Hepatocyte (in vitro differentiated cells): ENCODE measurements at regions not wholly inside any gene's neighbourhood (a gene's known extent, or its start where the extent isn't known, plus 50 kb on each side); places are given as distances from the start of the nearest gene placed in this dataset.
"Not testable (repeated sequence)": the region's sequence is repeated elsewhere in the genome, so short reads cannot be mapped to it uniquely, and the experiment has no call there.

Experiments
- DNase-seq: peaks from one replicate; pipeline ENCODE4 v3.0.0-alpha.2; 2016; ENCODE audit warnings: low spot score
- H2AFZ ChIP-seq: fragments of 200-600 bp; sonication (generic); 2 replicates; pipeline ENCODE4 v1.6.0; 2016; ENCODE audit warnings: antibody characterized with exemption, mild to moderate bottlenecking
- H3K27ac ChIP-seq: fragments of 200-600 bp; sonication (generic); 2 replicates; pipeline ENCODE4 v1.5.1; 2016; ENCODE audit warnings: mild to moderate bottlenecking
- H3K27me3 ChIP-seq: fragments of 200-600 bp; sonication (generic); 2 replicates; pipeline ENCODE4 v1.6.1; 2016
- H3K36me3 ChIP-seq: fragments of 200-600 bp; sonication (generic); replicated peaks from 2 replicates; pipeline ENCODE4 v1.5.1; 2016; ENCODE audit warnings: low read depth; ENCODE audit not compliant: insufficient read depth
- H3K4me1 ChIP-seq: fragments of 200-600 bp; sonication (generic); 2 replicates; pipeline ENCODE4 v1.5.1; 2016; ENCODE audit warnings: mild to moderate bottlenecking, moderate library complexity; ENCODE audit not compliant: insufficient read depth
- H3K4me2 ChIP-seq: fragments of 200-600 bp; sonication (generic); 2 replicates; pipeline ENCODE4 v1.6.0; 2016
- H3K4me3 ChIP-seq: fragments of 200-600 bp; sonication (generic); 2 replicates; pipeline ENCODE4 v1.5.1; 2016; ENCODE audit warnings: mild to moderate bottlenecking
- H3K79me2 ChIP-seq: fragments of 200-600 bp; sonication (generic); 2 replicates; pipeline ENCODE4 v1.6.0; 2017; ENCODE audit warnings: mild to moderate bottlenecking
- H3K9me2 ChIP-seq: fragments of 200-600 bp; sonication (generic); replicated peaks from 2 replicates; pipeline ENCODE4 v1.6.0; 2017; ENCODE audit warnings: mild to moderate bottlenecking; ENCODE audit not compliant: insufficient read depth
- H3K9me3 ChIP-seq: fragments of 200-600 bp; sonication (generic); 2 replicates; pipeline ENCODE4 v1.5.1; 2016; ENCODE audit warnings: low read depth, mild to moderate bottlenecking
- H4K20me1 ChIP-seq: fragments of 200-600 bp; sonication (generic); 2 replicates; pipeline ENCODE4 v1.6.0; 2016; ENCODE audit warnings: mild to moderate bottlenecking; ENCODE audit not compliant: insufficient read depth, poor library complexity, severe bottlenecking
- EZH2 ChIP-seq: fragments of 200-600 bp; sonication (generic); IDR thresholded peaks from 2 replicates; pipeline ENCODE4 v1.6.1; 2016; ENCODE audit warnings: antibody characterized with exemption, mild to moderate bottlenecking, borderline replicate concordance
- EZH2phosphoT487 ChIP-seq: fragments of 200-600 bp; sonication (generic); IDR thresholded peaks from one replicate; pipeline ENCODE4 v1.6.1; 2018; ENCODE audit warnings: antibody characterized with exemption, mild to moderate bottlenecking, low read depth, moderate library complexity; ENCODE audit not compliant: unreplicated experiment, severe bottlenecking
- WGBS: methylation state at CpG from one replicate; pipeline ENCODE4 v1.1.6; 2016; ENCODE audit warnings: low lambda C conversion rate; ENCODE audit errors: missing lambda C conversion rate; 5-methylcytosine and 5-hydroxymethylcytosine counted together
- TF ChIP-seq, protein P1 (sequence below): fragments of 200-600 bp; sonication (generic); IDR thresholded peaks from 2 replicates; pipeline ENCODE4 v1.5.1; 2016; ENCODE audit warnings: antibody characterized with exemption, mild to moderate bottlenecking; ENCODE audit not compliant: poor library complexity

- Histone ChIP-seq H2AFZ (no peak overlapping the region), H4K20me1 (no peaks in the 10 kb centered on the region), H3K36me3 (no peaks in the 10 kb centered on the region), H3K9me2 (no peaks in the 10 kb centered on the region), H3K4me2 (no peak overlapping the region), H3K4me1 (no peaks in the 10 kb centered on the region), H3K9me3 (no peaks in the 10 kb centered on the region), H3K4me3 (no peak overlapping the region), H3K27me3 (no peaks in the 10 kb centered on the region), H3K27ac (no peak overlapping the region), H3K79me2 (no peaks in the 10 kb centered on the region)
- TF ChIP-seq EZH2phosphoT487, result no peak
- TF ChIP-seq EZH2, result no peak
- TF ChIP-seq, protein P1, sequence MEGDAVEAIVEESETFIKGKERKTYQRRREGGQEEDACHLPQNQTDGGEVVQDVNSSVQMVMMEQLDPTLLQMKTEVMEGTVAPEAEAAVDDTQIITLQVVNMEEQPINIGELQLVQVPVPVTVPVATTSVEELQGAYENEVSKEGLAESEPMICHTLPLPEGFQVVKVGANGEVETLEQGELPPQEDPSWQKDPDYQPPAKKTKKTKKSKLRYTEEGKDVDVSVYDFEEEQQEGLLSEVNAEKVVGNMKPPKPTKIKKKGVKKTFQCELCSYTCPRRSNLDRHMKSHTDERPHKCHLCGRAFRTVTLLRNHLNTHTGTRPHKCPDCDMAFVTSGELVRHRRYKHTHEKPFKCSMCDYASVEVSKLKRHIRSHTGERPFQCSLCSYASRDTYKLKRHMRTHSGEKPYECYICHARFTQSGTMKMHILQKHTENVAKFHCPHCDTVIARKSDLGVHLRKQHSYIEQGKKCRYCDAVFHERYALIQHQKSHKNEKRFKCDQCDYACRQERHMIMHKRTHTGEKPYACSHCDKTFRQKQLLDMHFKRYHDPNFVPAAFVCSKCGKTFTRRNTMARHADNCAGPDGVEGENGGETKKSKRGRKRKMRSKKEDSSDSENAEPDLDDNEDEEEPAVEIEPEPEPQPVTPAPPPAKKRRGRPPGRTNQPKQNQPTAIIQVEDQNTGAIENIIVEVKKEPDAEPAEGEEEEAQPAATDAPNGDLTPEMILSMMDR, result no peak
- 93% methylated on average over 7 of the region's 7 CpGs for WGBS
- no peak for DNase-seq
Measured at GRCh38 chr18:40157120-40157519, 1797.9 kb upstream of the PIK3C3 start.

- H3K27me3 ChIP-seq, result no peaks in the 10 kb centered on the region
- H2AFZ ChIP-seq, result no peak overlapping the region
- no peaks in the 10 kb centered on the region for H4K20me1 ChIP-seq
- TF ChIP-seq EZH2, result no peak
- no peak for TF ChIP-seq EZH2phosphoT487
- TF ChIP-seq, protein P1, result no peak
- H3K9me2 ChIP-seq, result no peaks in the 10 kb centered on the region
- H3K4me1 ChIP-seq, result no peaks in the 10 kb centered on the region
- no peaks in the 10 kb centered on the region for H3K36me3 ChIP-seq
- H3K4me2 ChIP-seq, result no peak overlapping the region
- H3K79me2 ChIP-seq, result no peaks in the 10 kb centered on the region
- DNase-seq, result no peak
- no peak overlapping the region for H3K27ac ChIP-seq
- no peaks in the 10 kb centered on the region for H3K9me3 ChIP-seq
- no peak overlapping the region for H3K4me3 ChIP-seq
Measured at GRCh38 chr18:40152859-40153258, 1802.2 kb upstream of the PIK3C3 start.

- no peaks in the 10 kb centered on the region for H3K9me3 ChIP-seq
- H3K9me2 ChIP-seq, result no peaks in the 10 kb centered on the region
- H3K79me2 ChIP-seq, result no peaks in the 10 kb centered on the region
- no peaks in the 10 kb centered on the region for H4K20me1 ChIP-seq
- DNase-seq, result no peak
- no peaks in the 10 kb centered on the region for H3K36me3 ChIP-seq
- no peak overlapping the region for H2AFZ ChIP-seq
- WGBS, result 86% methylated on average over 4 of the region's 4 CpGs
- H3K27me3 ChIP-seq, result no peaks in the 10 kb centered on the region
- no peak overlapping the region for H3K27ac ChIP-seq
- TF ChIP-seq, protein P1, result no peak
- TF ChIP-seq EZH2phosphoT487 (no peak), EZH2 (no peak)
- H3K4me3 ChIP-seq, result no peak overlapping the region
- no peaks in the 10 kb centered on the region for H3K4me1 ChIP-seq
- H3K4me2 ChIP-seq, result no peak overlapping the region
Measured at GRCh38 chr18:40148960-40149359, 1806.1 kb upstream of the PIK3C3 start.

DNA sequence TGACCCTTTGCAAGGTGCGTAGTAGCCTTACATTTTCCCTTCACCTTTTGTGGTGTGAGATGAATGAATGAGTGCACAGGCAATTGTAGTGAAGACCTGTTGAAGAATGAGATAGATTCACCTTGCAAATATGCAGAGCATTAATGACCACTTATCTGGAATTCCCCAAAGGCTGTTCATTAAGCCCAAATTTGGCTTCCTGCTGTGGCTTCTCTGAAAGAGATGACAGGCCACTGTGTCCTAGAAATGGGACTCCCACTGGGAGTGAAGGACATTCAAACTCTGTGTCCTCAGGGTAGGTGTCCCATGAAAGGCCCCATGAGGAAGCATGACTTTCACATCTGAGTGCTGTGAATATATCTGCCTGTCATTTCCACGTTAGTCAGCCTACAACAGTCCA lies 1821.8 kb upstream of the PIK3C3 start:
- Histone ChIP-seq H3K4me2 (no peak overlapping the region), H3K27me3 (no peaks in the 10 kb centered on the region), H2AFZ (no peak overlapping the region), H3K9me2 (no peaks in the 10 kb centered on the region), H3K27ac (no peak overlapping the region), H3K4me3 (no peak overlapping the region), H4K20me1 (no peaks in the 10 kb centered on the region), H3K79me2 (no peaks in the 10 kb centered on the region), H3K9me3 (no peaks in the 10 kb centered on the region), H3K36me3 (no peaks in the 10 kb centered on the region), H3K4me1 (no peaks in the 10 kb centered on the region)
- WGBS, result 90% methylated on average over 2 of the region's 2 CpGs
- DNase-seq, result no peak
- no peak for TF ChIP-seq EZH2phosphoT487
- TF ChIP-seq, protein P1, result no peak

DNA sequence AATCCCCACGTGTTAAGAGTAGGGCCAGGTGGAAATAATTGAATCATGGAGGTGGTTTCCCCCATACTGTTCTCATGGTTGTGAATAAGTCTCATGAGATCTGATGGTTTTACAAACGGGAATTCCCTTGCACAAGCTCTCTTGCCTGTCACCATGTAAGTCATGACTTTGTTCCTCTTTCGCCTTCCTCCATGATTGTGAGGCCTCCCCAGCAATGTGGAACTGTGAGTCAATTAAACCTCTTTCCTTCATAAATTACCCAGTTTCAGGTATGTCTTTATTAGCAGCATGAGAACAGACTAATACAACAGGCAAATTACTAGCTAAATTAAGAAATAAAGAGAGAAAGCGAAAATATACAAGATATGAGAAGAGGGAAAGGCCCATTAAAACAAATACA lies 1822.6 kb upstream of the PIK3C3 start:
- H3K27me3 ChIP-seq, H3K4me3 ChIP-seq, H3K9me3 ChIP-seq, H3K79me2 ChIP-seq, DNase-seq, H3K4me2 ChIP-seq, H2AFZ ChIP-seq, H4K20me1 ChIP-seq, H3K36me3 ChIP-seq, H3K9me2 ChIP-seq, H3K4me1 ChIP-seq, H3K27ac ChIP-seq: not testable (repeated sequence)
- 82% methylated on average over 4 of the region's 4 CpGs for WGBS
